DND-41 (cell line): ENCODE measurements at regions not wholly inside any gene's neighbourhood (a gene's known extent, or its start where the extent isn't known, plus 50 kb on each side); places are given as distances from the start of the nearest gene placed in this dataset.

Experiments used
- EZH2 ChIP-seq: IDR thresholded peaks from 3 replicates; pipeline ENCODE4 v1.6.1; 2012; ENCODE audit warnings: borderline replicate concordance, low read depth, mild to moderate bottlenecking, moderate library complexity, low read length, inconsistent platforms; ENCODE audit not compliant: severe bottlenecking
- TF ChIP-seq, protein P1 (sequence below): IDR thresholded peaks from 2 replicates; pipeline ENCODE4 v1.5.1; 2012; ENCODE audit warnings: borderline replicate concordance, low read length, moderate library complexity, mild to moderate bottlenecking; ENCODE audit not compliant: poor library complexity, severe bottlenecking; ENCODE audit errors: extremely low read depth

DNA sequence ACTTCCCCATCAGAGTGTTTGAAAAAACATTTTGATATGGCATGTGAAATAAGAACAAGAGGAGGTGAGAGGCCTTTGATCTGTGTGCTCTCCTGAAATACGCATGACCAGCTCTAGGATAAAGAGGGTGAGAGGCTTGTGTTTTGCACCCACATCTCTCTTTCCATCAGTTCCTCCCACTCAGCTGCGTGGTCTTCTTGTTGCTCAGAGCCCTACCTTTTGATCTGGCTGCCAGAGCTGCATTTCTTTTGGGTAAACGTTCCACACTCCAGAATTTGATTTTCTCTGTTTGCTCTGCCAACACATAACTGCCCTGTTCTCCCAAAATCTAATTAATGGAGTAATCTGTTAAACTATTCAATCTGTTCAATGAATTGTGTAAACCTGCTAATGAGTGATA, 72.0 kb upstream of the FN1 start:
- TF ChIP-seq, protein P1, sequence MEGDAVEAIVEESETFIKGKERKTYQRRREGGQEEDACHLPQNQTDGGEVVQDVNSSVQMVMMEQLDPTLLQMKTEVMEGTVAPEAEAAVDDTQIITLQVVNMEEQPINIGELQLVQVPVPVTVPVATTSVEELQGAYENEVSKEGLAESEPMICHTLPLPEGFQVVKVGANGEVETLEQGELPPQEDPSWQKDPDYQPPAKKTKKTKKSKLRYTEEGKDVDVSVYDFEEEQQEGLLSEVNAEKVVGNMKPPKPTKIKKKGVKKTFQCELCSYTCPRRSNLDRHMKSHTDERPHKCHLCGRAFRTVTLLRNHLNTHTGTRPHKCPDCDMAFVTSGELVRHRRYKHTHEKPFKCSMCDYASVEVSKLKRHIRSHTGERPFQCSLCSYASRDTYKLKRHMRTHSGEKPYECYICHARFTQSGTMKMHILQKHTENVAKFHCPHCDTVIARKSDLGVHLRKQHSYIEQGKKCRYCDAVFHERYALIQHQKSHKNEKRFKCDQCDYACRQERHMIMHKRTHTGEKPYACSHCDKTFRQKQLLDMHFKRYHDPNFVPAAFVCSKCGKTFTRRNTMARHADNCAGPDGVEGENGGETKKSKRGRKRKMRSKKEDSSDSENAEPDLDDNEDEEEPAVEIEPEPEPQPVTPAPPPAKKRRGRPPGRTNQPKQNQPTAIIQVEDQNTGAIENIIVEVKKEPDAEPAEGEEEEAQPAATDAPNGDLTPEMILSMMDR, result no peak
- no peak for TF ChIP-seq EZH2
